BE2C (cell line): ENCODE measurements at regions not wholly inside any gene's neighbourhood (a gene's known extent, or its start where the extent isn't known, plus 50 kb on each side); places are given as distances from the start of the nearest gene placed in this dataset.

Source experiments
- DNase-seq: peaks from one replicate; pipeline ENCODE4 v3.0.0-alpha.2; 2020
- H3K27me3 ChIP-seq: fragments of 250-450 bp; sonication (Bioruptor Pico); 2 replicates; pipeline ENCODE4 v1.5.1; 2020; ENCODE audit warnings: mild to moderate bottlenecking
- H3K36me3 ChIP-seq: fragments of 250-450 bp; sonication (Bioruptor Pico); 2 replicates; pipeline ENCODE4 v1.5.1; 2020; ENCODE audit warnings: mild to moderate bottlenecking
- H3K4me1 ChIP-seq: fragments of 250-450 bp; sonication (Bioruptor Pico); 2 replicates; pipeline ENCODE4 v1.5.1; 2020
- H3K4me3 ChIP-seq: 2 replicates; pipeline ENCODE4 v1.5.1; 2011; ENCODE audit warnings: low read depth, low read length
- H3K9me3 ChIP-seq: fragments of 250-450 bp; sonication (Bioruptor Pico); 2 replicates; pipeline ENCODE4 v1.5.1; 2020
- TF ChIP-seq, protein P1 (sequence below): IDR thresholded peaks from 2 replicates; pipeline ENCODE4 v1.5.1; 2012; ENCODE audit warnings: mild to moderate bottlenecking, low read depth, low read length

DNA sequence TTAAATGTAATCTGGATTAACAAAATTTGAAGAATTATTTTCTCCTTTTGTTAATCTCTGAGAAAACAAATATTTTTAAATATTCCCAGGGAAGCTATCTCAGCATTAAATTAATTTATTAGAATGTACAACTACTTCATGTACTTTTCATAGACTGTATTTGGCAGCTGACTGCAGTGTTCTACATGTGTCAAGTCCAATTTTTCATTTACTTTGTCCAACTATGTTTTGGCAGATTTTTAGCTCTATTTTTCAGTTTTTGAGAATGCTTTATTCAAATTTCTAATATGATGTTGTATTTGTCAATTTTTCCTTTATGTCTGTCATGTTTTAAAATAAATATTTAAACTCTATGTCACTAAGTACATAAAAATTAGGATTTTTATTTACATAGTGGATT is 925.1 kb downstream of the OTOL1 start:
- Histone ChIP-seq H3K36me3 (no peaks in the 10 kb centered on the region), H3K27me3 (no peaks in the 10 kb centered on the region), H3K4me1 (no peaks in the 10 kb centered on the region), H3K9me3 (no peaks in the 10 kb centered on the region), H3K4me3 (no peak overlapping the region)
- no peak for DNase-seq
- TF ChIP-seq, protein P1, sequence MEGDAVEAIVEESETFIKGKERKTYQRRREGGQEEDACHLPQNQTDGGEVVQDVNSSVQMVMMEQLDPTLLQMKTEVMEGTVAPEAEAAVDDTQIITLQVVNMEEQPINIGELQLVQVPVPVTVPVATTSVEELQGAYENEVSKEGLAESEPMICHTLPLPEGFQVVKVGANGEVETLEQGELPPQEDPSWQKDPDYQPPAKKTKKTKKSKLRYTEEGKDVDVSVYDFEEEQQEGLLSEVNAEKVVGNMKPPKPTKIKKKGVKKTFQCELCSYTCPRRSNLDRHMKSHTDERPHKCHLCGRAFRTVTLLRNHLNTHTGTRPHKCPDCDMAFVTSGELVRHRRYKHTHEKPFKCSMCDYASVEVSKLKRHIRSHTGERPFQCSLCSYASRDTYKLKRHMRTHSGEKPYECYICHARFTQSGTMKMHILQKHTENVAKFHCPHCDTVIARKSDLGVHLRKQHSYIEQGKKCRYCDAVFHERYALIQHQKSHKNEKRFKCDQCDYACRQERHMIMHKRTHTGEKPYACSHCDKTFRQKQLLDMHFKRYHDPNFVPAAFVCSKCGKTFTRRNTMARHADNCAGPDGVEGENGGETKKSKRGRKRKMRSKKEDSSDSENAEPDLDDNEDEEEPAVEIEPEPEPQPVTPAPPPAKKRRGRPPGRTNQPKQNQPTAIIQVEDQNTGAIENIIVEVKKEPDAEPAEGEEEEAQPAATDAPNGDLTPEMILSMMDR = no peak

- TF ChIP-seq, protein P1 = no peak
- no peak for DNase-seq
- Histone ChIP-seq H3K9me3 (no peaks in the 10 kb centered on the region), H3K27me3 (no peaks in the 10 kb centered on the region), H3K4me3 (no peak overlapping the region), H3K36me3 (no peaks in the 10 kb centered on the region), H3K4me1 (no peaks in the 10 kb centered on the region)
Observed at GRCh38 chr3:162428192-162428591, 931.6 kb downstream of the OTOL1 start.

GRCh38 chr3:162435750-162436149 is 939.1 kb downstream of the OTOL1 start:
- DNase-seq = no peak
- no peaks in the 10 kb centered on the region for H3K36me3 ChIP-seq
- no peaks in the 10 kb centered on the region for H3K4me1 ChIP-seq
- H3K9me3 ChIP-seq = no peaks in the 10 kb centered on the region
- H3K27me3 ChIP-seq = no peaks in the 10 kb centered on the region
- TF ChIP-seq, protein P1 = no peak
- H3K4me3 ChIP-seq = no peak overlapping the region

GRCh38 chr3:162436826-162437225 is 940.2 kb downstream of the OTOL1 start:
- H3K4me3 ChIP-seq = no peak overlapping the region
- TF ChIP-seq, protein P1 = no peak
- no peaks in the 10 kb centered on the region for H3K27me3 ChIP-seq
- H3K36me3 ChIP-seq = no peaks in the 10 kb centered on the region
- no peak for DNase-seq
- H3K9me3 ChIP-seq = no peaks in the 10 kb centered on the region
- no peaks in the 10 kb centered on the region for H3K4me1 ChIP-seq

DNA sequence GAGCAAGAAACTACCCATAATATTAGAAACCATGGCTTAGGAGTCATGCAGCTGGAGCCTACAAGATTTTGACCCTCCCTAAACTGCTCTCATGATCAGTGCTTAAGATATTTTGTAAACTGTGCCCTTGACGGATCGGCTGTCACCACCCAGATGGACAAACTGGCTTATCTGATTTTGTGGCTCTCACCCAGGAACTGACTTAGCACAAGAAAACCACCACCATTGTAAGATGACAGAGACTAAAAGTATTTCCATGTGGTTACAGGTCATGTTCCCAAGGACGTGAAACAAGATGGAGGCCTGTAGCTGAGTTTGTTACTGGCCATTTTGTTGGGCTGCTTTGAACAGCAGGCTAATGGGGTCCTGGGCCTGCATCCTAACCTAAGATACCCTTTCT is 940.9 kb downstream of the OTOL1 start:
- H3K9me3 ChIP-seq = no peaks in the 10 kb centered on the region
- H3K4me3 ChIP-seq = no peak overlapping the region
- DNase-seq = no peak
- TF ChIP-seq, protein P1 = no peak
- H3K4me1 ChIP-seq = no peaks in the 10 kb centered on the region
- no peaks in the 10 kb centered on the region for H3K27me3 ChIP-seq
- H3K36me3 ChIP-seq = no peaks in the 10 kb centered on the region

DNA sequence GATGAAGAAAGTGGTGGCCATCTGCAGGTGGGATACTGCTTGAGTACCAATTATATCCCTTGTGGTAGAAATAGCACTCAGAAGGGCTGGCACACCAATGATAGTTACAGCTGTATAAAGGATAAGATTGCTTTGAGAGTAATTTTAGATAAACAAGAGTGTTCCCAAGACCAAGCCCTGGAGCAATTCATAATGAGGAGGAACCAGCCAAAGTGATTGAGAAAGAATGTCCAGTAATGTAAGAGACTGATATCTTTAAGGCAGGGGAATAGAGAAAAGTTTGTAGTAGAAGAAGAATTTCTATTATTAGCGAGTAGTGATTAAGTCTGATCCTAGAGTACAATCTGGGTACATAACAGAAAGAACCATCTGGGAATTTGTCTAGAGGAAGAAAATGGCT is 945.1 kb downstream of the OTOL1 start:
- Histone ChIP-seq H3K4me1 (peaks cover 3% of the 10 kb centered on the region; the same call in 1 of the 2 replicates), H3K27me3 (no peaks in the 10 kb centered on the region), H3K4me3 (no peak overlapping the region), H3K9me3 (no peaks in the 10 kb centered on the region), H3K36me3 (no peaks in the 10 kb centered on the region)
- TF ChIP-seq, protein P1 = no peak
- DNase-seq = no peak
